ENCODE measurements at regions not wholly inside any gene's neighbourhood (a gene's known extent, or its start where the extent isn't known, plus 50 kb on each side); places are given as distances from the start of the nearest gene placed in this dataset.
"Not testable (repeated sequence)": the region's sequence is repeated elsewhere in the genome, so short reads cannot be mapped to it uniquely, and the experiment has no call there.

- no peak overlapping the region for H3K27ac ChIP-seq
- no peaks in the 10 kb centered on the region for H3K36me3 ChIP-seq
- TF ChIP-seq Cebpa-rat (IDR thresholded peaks at IDR 0.05) = no peak
- H3K4me3 ChIP-seq = no peak overlapping the region
- no peaks in the 10 kb centered on the region for H4K20me1 ChIP-seq
- peaks cover 17% of the 10 kb centered on the region for H3K4me1 ChIP-seq
- no peak overlapping the region for H3K9ac ChIP-seq
- no peaks in the 10 kb centered on the region for H3K27me3 ChIP-seq
- H3K9me3 ChIP-seq = no peaks in the 10 kb centered on the region
- H3K4me2 ChIP-seq = peak overlapping the region; percentile 34; the same call in 1 of the 2 replicates
Measured at GRCh38 chr11:29458252-29458651, 558.6 kb downstream of the KCNA4 start.

- Histone ChIP-seq H3K4me2 (no peak overlapping the region), H3K4me3 (no peak overlapping the region), H3K9ac (no peak overlapping the region), H3K9me3 (no peaks in the 10 kb centered on the region), H3K4me1 (no peaks in the 10 kb centered on the region), H3K36me3 (no peaks in the 10 kb centered on the region), H4K20me1 (no peaks in the 10 kb centered on the region), H3K27ac (no peak overlapping the region), H3K27me3 (no peaks in the 10 kb centered on the region)
- no peak for TF ChIP-seq Cebpa-rat (IDR thresholded peaks at IDR 0.05)
Measured at GRCh38 chr11:29452146-29452545, 564.7 kb downstream of the KCNA4 start.

GRCh38 chr11:29449281-29450074 is 567.4 kb downstream of the KCNA4 start:
- H3K36me3 ChIP-seq = no peaks in the 10 kb centered on the region
- H3K27me3 ChIP-seq = no peaks in the 10 kb centered on the region
- no peak overlapping the region for H3K4me2 ChIP-seq

DNA sequence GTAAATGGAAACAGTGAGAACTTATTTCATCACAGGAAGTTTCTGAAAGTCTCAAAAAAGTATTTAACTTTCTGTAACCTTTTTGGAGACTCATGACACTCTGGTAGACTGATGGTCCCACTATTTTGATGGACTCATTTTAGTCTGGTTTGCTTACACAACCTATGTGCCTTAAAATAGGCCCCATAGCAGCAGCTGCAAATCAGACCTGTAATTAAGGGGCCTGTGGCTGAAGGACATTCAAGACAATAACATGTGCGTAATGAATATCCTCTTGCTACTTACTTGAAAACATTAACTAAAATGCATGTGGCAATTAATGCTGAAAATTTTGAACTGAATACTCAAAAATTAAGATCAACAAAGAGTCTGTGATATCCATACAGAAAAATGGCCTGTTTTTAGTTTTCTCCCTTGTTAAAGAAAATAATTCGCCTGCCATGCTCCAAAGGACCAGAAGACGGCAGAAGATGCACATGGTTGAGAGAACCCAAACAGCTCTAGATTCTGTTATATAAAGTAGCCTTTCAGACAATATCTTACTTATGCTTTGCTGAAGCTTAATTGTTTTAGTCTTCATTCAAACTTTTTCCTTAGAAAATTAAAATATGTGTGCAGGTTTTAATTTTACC is 568.5 kb downstream of the KCNA4 start:
- H3K27ac ChIP-seq = no peak overlapping the region
- H4K20me1 ChIP-seq = no peaks in the 10 kb centered on the region
- no peaks in the 10 kb centered on the region for H3K4me1 ChIP-seq
- no peak for TF ChIP-seq Cebpa-rat (IDR thresholded peaks at IDR 0.05)
- no peak overlapping the region for H3K4me2 ChIP-seq
- no peak overlapping the region for H3K4me3 ChIP-seq
- H3K9ac ChIP-seq = no peak overlapping the region
- H3K9me3 ChIP-seq = no peaks in the 10 kb centered on the region
- H3K27me3 ChIP-seq = no peaks in the 10 kb centered on the region
- H3K36me3 ChIP-seq = no peaks in the 10 kb centered on the region

More at GRCh38 chr11:29449281-29450074, 567.4 kb downstream of the KCNA4 start:
- Histone ChIP-seq H3K9ac (no peak overlapping the region), H3K27ac (no peak overlapping the region), H3K4me3 (no peak overlapping the region), H4K20me1 (no peaks in the 10 kb centered on the region), H3K9me3 (no peaks in the 10 kb centered on the region), H3K4me1 (no peaks in the 10 kb centered on the region)
- TF ChIP-seq Cebpa-rat (IDR thresholded peaks at IDR 0.05) = no peak

DNA sequence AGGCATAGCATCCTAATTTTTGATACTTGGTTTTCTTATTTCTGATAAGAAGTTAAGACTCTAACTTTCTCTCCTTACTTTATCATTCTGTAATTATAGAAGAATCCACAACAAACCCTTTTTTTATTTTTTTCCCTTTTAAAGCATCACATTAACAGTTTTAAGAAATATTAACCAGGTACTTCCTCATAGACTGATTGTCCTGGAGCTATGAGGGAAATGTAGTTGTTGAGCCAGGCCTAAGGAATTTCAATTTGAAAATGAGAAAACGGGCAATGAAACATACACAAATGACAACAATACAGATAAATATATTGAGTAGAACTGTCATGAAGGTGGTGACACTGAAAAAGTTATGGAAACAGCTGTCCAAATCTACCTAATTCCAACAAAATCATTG is 569.0 kb downstream of the KCNA4 start:
- Histone ChIP-seq H3K4me1 (no peaks in the 10 kb centered on the region), H3K27ac (no peak overlapping the region), H3K9ac (no peak overlapping the region), H3K9me3 (no peaks in the 10 kb centered on the region), H3K27me3 (no peaks in the 10 kb centered on the region), H3K36me3 (no peaks in the 10 kb centered on the region), H4K20me1 (no peaks in the 10 kb centered on the region), H3K4me2 (no peak overlapping the region), H3K4me3 (no peak overlapping the region)
- no peak for TF ChIP-seq Cebpa-rat (IDR thresholded peaks at IDR 0.05)

GRCh38 chr11:29446132-29446531 is 570.7 kb downstream of the KCNA4 start:
- Histone ChIP-seq H3K36me3 (no peaks in the 10 kb centered on the region), H4K20me1 (no peaks in the 10 kb centered on the region), H3K4me2 (no peak overlapping the region), H3K4me3 (no peak overlapping the region), H3K9me3 (no peaks in the 10 kb centered on the region), H3K27me3 (no peaks in the 10 kb centered on the region), H3K9ac (no peak overlapping the region), H3K27ac (no peak overlapping the region), H3K4me1 (no peaks in the 10 kb centered on the region)
- TF ChIP-seq Cebpa-rat (IDR thresholded peaks at IDR 0.05) = no peak

DNA sequence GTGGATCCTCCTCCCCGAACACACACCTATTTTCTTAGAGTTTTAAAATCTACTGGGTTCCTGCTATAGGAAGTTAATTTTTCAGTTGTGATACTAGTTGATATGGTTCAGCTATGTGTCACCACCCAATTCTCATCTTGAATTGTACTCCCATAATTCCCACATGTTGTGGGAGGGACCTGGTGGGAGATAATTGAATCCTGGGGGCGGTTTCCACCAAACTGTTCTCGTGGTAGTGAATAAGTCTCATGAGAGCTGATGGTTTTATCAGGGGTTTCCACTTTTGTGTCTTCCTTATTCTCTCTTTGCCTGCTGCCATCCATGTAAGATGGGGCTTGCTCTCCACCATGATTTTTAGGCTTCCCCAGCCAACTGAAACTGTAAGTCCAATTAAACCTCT is 571.6 kb downstream of the KCNA4 start:
- not testable (repeated sequence) for H3K27ac ChIP-seq, H3K9ac ChIP-seq, H3K9me3 ChIP-seq, H3K4me3 ChIP-seq, H3K4me2 ChIP-seq, H3K27me3 ChIP-seq, H3K36me3 ChIP-seq, H4K20me1 ChIP-seq, H3K4me1 ChIP-seq

GRCh38 chr11:29438815-29439214 is 578.0 kb downstream of the KCNA4 start:
- Histone ChIP-seq H3K9me3 (no peaks in the 10 kb centered on the region), H3K4me1 (no peaks in the 10 kb centered on the region), H3K4me2 (no peak overlapping the region), H3K36me3 (no peaks in the 10 kb centered on the region), H4K20me1 (no peaks in the 10 kb centered on the region), H3K9ac (no peak overlapping the region), H3K27me3 (no peaks in the 10 kb centered on the region), H3K27ac (no peak overlapping the region), H3K4me3 (no peak overlapping the region)
- no peak for TF ChIP-seq Cebpa-rat (IDR thresholded peaks at IDR 0.05)

GRCh38 chr11:29435421-29435820 is 581.4 kb downstream of the KCNA4 start:
- Histone ChIP-seq H3K27me3 (no peaks in the 10 kb centered on the region), H4K20me1 (no peaks in the 10 kb centered on the region), H3K9me3 (no peaks in the 10 kb centered on the region), H3K4me3 (no peak overlapping the region), H3K4me2 (no peak overlapping the region), H3K36me3 (no peaks in the 10 kb centered on the region), H3K4me1 (no peaks in the 10 kb centered on the region), H3K9ac (no peak overlapping the region), H3K27ac (no peak overlapping the region)
- TF ChIP-seq Cebpa-rat (IDR thresholded peaks at IDR 0.05) = no peak

- no peaks in the 10 kb centered on the region for H3K36me3 ChIP-seq
- no peaks in the 10 kb centered on the region for H4K20me1 ChIP-seq
- TF ChIP-seq Cebpa-rat (IDR thresholded peaks at IDR 0.05) = no peak
- H3K9me3 ChIP-seq = no peaks in the 10 kb centered on the region
- no peak overlapping the region for H3K9ac ChIP-seq
- no peak overlapping the region for H3K4me2 ChIP-seq
- no peaks in the 10 kb centered on the region for H3K4me1 ChIP-seq
- H3K27ac ChIP-seq = no peak overlapping the region
- H3K4me3 ChIP-seq = no peak overlapping the region
- no peaks in the 10 kb centered on the region for H3K27me3 ChIP-seq
Measured at GRCh38 chr11:29432719-29433325, 584.0 kb downstream of the KCNA4 start.
